RWPE2 (cell line): ENCODE measurements at regions not wholly inside any gene's neighbourhood (a gene's known extent, or its start where the extent isn't known, plus 50 kb on each side); places are given as distances from the start of the nearest gene placed in this dataset.
A peak's percentile ranks its signal among the peaks of the same experiment; 100 is the strongest.

ENCODE experiments used
- ATAC-seq: fragments of 200-7000 bp; cut with Tn5 transposase; 3 replicates; pipeline ENCODE4 v1.9.1; 2021; ENCODE audit warnings: low read depth
- DNase-seq: peaks from one replicate; pipeline ENCODE4 v3.0.0-alpha.2; 2020; ENCODE audit warnings: low spot score
- H3K27ac ChIP-seq: fragments of 450-650 bp; 2 replicates; pipeline ENCODE4 v1.5.1; 2017; ENCODE audit warnings: mild to moderate bottlenecking; ENCODE audit not compliant: poor library complexity, severe bottlenecking
- H3K27me3 ChIP-seq: fragments of 250-450 bp; sonication (Bioruptor Pico); 2 replicates; pipeline ENCODE4 v1.5.1; 2021; ENCODE audit warnings: mild to moderate bottlenecking, moderate library complexity; ENCODE audit not compliant: insufficient read depth, poor library complexity, severe bottlenecking
- H3K36me3 ChIP-seq: fragments of 250-450 bp; sonication (Bioruptor Pico); 2 replicates; pipeline ENCODE4 v1.5.1; 2020; ENCODE audit warnings: low read depth, mild to moderate bottlenecking, moderate library complexity
- H3K4me1 ChIP-seq: fragments of 250-450 bp; sonication (Bioruptor Pico); 2 replicates; pipeline ENCODE4 v1.5.1; 2021; ENCODE audit warnings: mild to moderate bottlenecking, moderate library complexity; ENCODE audit not compliant: insufficient read depth, poor library complexity, severe bottlenecking
- H3K4me3 ChIP-seq: fragments of 250-450 bp; sonication (Bioruptor Pico); 2 replicates; pipeline ENCODE4 v1.5.1; 2021; ENCODE audit warnings: mild to moderate bottlenecking, moderate library complexity; ENCODE audit not compliant: severe bottlenecking
- H3K9me3 ChIP-seq: fragments of 250-450 bp; sonication (Bioruptor Pico); 2 replicates; pipeline ENCODE4 v1.5.1; 2021; ENCODE audit warnings: mild to moderate bottlenecking, moderate library complexity; ENCODE audit not compliant: severe bottlenecking
- CTCF ChIP-seq: fragments of 450-650 bp; IDR thresholded peaks from one replicate; pipeline ENCODE4 v1.5.1; 2017; ENCODE audit warnings: mild to moderate bottlenecking, moderate library complexity; ENCODE audit not compliant: poor library complexity, severe bottlenecking

GRCh38 chr2:71927757-71928715, 219.6 kb downstream of the CYP26B1 start:
- no peak for TF ChIP-seq CTCF
- Histone ChIP-seq H3K27ac (no peak overlapping the region), H3K4me1 (no peaks in the 10 kb centered on the region), H3K36me3 (no peaks in the 10 kb centered on the region), H3K4me3 (no peak overlapping the region), H3K9me3 (no peaks in the 10 kb centered on the region), H3K27me3 (no peaks in the 10 kb centered on the region)
- ATAC-seq: no peak
- DNase-seq: no peak

GRCh38 chr2:71926876-71927756, 220.5 kb downstream of the CYP26B1 start:
- DNase-seq: no peak
- Histone ChIP-seq H3K4me1 (no peaks in the 10 kb centered on the region), H3K36me3 (no peaks in the 10 kb centered on the region), H3K4me3 (no peak overlapping the region), H3K9me3 (no peaks in the 10 kb centered on the region), H3K27ac (no peak overlapping the region), H3K27me3 (no peaks in the 10 kb centered on the region)
- no peak for TF ChIP-seq CTCF
- ATAC-seq: no peak

- H3K4me1 ChIP-seq: no peaks in the 10 kb centered on the region
- no peak for TF ChIP-seq CTCF
Observed at GRCh38 chr2:71926089-71926447, 221.6 kb downstream of the CYP26B1 start.

GRCh38 chr2:71925268-71926088, 222.2 kb downstream of the CYP26B1 start:
- Histone ChIP-seq H3K36me3 (no peaks in the 10 kb centered on the region), H3K4me1 (no peaks in the 10 kb centered on the region), H3K4me3 (no peak overlapping the region), H3K27me3 (no peaks in the 10 kb centered on the region), H3K9me3 (no peaks in the 10 kb centered on the region), H3K27ac (no peak overlapping the region)
- DNase-seq (no peak), ATAC-seq (peak; percentile 39; the same call in 2 of the 3 replicates)
- TF ChIP-seq CTCF: no peak

More at GRCh38 chr2:71926089-71926447, 221.6 kb downstream of the CYP26B1 start:
- DNase-seq (no peak), ATAC-seq (no peak)
- Histone ChIP-seq H3K27me3 (no peaks in the 10 kb centered on the region), H3K9me3 (no peaks in the 10 kb centered on the region), H3K27ac (no peak overlapping the region), H3K36me3 (no peaks in the 10 kb centered on the region), H3K4me3 (no peak overlapping the region)
